GM21786 (cell line): ENCODE measurements at regions not wholly inside any gene's neighbourhood (a gene's known extent, or its start where the extent isn't known, plus 50 kb on each side); places are given as distances from the start of the nearest gene placed in this dataset.
A peak's percentile ranks its signal among the peaks of the same experiment; 100 is the strongest.
"Not testable (repeated sequence)": the region's sequence is repeated elsewhere in the genome, so short reads cannot be mapped to it uniquely, and the experiment has no call there.

Experiments
- ATAC-seq: cut with Tn5 transposase; IDR thresholded peaks from one replicate; pipeline ENCODE4 v1.9.1; 2021; ENCODE audit not compliant: unreplicated experiment

- ATAC-seq = no peak
These were observed 611.3 kb upstream of the GJE1 start for GRCh38 chr6:141521440-141521839.

GRCh38 chr6:141513830-141514229 is 618.9 kb upstream of the GJE1 start:
- ATAC-seq = no peak

GRCh38 chr6:141510803-141511202 is 621.9 kb upstream of the GJE1 start:
- ATAC-seq = no peak

- not testable (repeated sequence) for ATAC-seq
These were observed 626.7 kb upstream of the GJE1 start for GRCh38 chr6:141506062-141506461.

GRCh38 chr6:141504318-141504717 is 628.4 kb upstream of the GJE1 start:
- not testable (repeated sequence) for ATAC-seq

DNA sequence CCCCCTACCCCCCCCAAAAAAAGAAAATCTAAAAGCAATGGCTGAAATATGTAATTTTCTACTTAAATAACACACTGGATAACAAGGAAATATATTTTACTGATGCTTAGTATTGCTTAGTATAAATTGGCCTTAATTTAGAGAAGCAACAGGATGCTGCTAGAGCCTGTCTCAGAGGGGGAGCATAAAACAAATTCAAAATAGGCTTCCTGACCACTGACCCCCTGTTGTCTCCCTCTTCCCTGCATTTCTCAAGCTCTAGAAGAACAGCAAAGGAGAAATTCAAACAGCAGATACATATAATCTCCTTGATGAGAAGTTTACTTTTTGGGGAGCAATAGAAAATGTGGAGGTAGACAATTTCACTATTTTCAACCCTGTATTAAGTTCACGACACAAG is 631.1 kb upstream of the GJE1 start:
- ATAC-seq = no peak

DNA sequence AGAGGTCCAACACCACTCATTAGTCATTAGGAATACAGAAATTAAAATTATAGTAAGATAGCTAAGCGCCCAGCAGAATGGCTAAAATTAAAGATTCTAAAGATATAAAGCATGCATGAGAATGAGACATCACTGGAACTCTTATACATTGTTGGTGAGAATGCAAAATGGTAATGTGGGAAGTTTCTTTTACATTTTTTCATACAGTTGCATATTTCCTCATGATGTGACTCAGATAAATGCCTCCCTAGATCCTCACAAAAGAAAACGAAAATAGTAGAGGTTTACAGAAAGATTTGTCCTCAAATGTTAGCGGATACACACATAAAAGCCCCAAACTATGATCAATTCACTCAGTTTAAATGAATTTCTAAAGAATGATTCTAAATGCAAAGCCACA is 633.7 kb upstream of the GJE1 start:
- no peak for ATAC-seq

DNA sequence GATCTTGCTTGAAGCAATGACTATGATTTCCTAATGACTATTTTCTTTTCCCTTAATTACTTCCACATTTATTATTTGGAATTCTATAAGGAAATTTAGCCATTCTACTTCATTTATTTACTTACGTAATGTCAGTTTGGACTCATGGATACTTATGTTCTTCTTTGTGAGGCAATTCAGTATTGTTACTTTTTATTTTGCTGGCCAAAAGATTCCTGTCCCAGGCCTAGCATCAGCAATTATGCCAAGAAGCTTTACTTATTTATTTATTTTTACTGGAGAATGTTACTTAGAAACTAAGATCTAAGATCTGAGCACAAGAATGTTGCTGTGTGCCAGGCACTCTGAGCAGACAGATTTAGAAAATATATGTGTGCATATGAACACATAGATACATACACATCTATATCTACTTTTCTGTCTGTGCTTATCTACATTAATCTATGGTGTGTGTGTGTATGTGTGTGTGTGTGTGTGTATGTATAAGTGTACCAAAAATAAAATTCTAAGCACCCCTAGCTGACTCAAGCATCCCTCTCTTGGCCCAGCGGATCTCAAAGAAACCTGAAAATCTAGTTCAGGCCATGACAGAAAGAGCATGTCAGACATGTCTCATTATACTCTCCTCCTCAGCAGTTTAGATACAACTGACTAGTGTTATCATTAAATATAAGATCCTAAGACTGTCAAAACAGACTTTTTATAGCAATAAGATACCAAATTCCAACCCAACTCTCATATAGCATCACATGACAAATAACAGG is 640.0 kb upstream of the GJE1 start:
- no peak for ATAC-seq

DNA sequence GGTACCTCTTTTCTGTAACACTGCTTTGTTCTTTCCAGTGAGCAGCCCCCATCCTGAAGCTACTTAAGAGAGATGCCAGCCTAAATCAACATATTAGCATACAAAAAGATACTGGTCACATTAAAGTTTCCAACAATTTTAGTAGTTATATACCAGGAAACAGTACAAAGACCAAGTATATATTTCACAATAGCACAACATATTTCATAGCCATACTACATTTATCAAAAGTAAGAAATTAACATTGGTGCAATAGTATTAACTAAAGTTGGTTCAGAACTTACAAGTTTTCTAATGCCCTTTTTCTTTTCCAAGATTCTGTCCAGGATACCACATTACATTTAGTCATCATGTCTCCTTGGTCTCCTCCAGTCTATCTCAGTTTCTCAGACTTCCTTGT is 641.0 kb upstream of the GJE1 start:
- ATAC-seq = no peak

DNA sequence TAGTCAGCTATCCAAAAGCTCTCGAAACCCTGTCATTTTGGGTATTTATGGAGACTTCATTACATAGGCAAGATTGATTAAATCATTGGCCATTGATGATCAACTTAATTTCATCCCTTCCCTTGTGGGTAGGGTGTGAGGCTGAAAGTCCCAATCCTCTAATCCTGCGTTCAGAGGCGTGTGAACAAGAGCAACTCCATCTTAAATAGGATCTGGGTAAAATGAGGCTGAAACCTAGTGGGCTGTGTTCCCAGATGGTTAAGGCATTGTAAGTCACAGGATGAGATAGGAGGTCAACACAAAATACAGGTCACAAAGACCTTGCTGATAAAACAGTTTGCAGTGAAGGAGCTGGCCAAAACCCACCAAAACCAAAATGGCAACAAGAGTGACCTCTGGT is 641.7 kb upstream of the GJE1 start:
- no peak for ATAC-seq

DNA sequence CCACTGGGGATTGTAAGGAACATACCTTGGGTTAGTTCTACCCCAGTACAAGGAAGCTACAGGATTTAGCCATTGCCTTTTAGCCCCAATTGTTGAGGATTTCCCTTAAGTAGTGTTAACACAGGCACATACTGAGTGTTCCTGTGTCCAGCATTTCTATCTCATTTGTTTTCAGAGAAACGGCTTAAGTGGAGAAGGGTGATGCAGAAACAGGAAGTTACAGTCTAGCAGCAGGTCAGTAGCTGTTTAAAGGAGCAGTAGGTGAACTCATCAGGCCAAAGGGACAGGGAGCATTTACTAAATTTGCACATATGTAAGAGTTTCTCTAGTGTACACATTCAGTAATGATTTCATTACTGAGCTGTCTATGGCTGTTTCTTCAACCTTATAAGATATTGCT is 644.2 kb upstream of the GJE1 start:
- ATAC-seq = peak; percentile 34

GRCh38 chr6:141486942-141487341 is 645.8 kb upstream of the GJE1 start:
- no peak for ATAC-seq

GRCh38 chr6:141484711-141485110 is 648.0 kb upstream of the GJE1 start:
- peak; percentile 77 for ATAC-seq

- peak; percentile 90 for ATAC-seq
These were observed 649.1 kb upstream of the GJE1 start for GRCh38 chr6:141483598-141484061.

DNA sequence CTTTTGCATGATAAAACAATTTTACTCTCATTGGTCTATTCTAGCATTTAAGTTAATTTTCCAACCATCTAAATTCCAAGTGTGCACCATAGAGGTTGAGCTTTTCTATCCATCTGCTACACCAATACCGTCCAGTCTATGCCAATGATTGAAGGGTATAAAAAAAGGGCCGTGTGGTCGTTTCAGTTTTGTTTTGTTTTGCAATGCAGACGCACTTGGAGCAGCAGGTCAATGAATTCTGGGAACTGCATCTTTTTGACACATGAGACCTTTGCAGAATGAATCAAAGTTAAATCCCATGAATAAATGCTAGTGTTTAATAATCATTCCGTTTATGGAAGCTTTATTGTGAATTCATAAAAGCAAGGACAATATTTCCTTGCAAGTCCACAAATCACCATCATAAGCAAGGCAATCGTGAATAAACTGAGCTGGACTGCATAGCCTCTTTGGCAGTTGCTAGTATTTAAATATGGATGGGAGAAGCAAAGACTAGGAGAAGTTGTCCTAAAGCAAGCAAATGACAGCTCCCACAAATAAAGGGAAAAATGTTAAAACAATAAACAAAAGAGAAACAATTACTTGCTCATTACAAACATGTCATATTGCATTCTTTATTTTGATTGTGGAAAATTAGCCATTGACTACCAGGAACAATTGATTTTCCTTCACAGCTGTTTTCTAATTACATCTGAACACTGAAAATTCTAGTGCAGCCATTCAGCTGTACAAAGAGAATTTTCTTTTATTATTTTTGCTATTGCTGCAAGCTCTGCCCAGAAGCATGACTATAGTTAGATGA is 649.7 kb upstream of the GJE1 start:
- ATAC-seq = no peak

GRCh38 chr6:141475259-141475658 is 657.5 kb upstream of the GJE1 start:
- no peak for ATAC-seq

- no peak for ATAC-seq
These were observed 660.4 kb upstream of the GJE1 start for GRCh38 chr6:141472162-141472928.

- no peak for ATAC-seq
These were observed 661.9 kb upstream of the GJE1 start for GRCh38 chr6:141470810-141471209.

- ATAC-seq = no peak
These were observed 664.8 kb upstream of the GJE1 start for GRCh38 chr6:141467881-141468280.

DNA sequence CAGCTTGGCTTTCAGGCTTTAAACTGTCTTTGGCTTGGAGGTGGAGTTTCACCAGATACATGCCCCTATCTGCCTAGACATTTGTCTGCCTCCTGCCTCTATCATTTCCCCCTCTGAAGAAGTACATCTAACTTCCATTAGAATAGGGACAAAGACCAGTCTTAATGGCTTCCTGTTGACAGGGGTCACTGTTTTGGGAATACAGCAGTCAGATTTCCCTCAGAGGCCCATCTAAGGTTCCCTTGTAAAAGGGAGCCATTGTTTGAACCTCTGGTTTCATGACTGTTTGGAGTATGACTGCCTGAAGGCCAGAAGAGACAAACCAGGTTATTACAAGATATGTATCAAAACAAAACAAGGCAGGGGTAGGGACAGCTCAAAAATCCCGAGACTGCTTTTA is 665.7 kb upstream of the GJE1 start:
- ATAC-seq = no peak

- ATAC-seq = no peak
These were observed 667.8 kb upstream of the GJE1 start for GRCh38 chr6:141464896-141465295.

- ATAC-seq = peak; percentile 82
These were observed 668.2 kb upstream of the GJE1 start for GRCh38 chr6:141464490-141464889.
